ENCODE measurements at regions not wholly inside any gene's neighbourhood (a gene's known extent, or its start where the extent isn't known, plus 50 kb on each side); places are given as distances from the start of the nearest gene placed in this dataset.
A peak's percentile ranks its signal among the peaks of the same experiment; 100 is the strongest.

DNA sequence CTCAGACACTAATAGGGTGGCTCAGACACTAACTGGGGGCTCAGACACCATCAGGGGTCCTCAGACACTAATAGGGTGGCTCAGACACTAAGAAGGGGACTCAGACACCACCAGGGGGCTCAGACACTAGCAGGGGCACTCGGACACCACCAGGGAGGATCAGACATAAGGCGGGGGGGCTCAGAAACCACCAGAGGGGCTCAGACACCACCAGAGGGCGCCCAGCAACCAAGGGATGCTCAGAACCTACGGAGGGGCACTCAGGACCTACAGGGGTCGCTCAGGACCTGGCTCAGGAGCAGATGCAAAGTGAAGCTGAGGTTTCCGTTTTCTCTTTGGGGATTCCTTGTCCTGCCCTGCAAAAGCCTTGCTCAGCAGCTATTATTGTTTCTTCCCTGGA lies 448.5 kb downstream of the TMEM121 start:
- TF ChIP-seq YY1 (IDR thresholded peaks at IDR 0.05) (no peak), GABPA (IDR thresholded peaks at IDR 0.05 in 1 of 2, conservative IDR thresholded peaks at IDR 0.05 in 1 of 2) (no peak), TAF1 (conservative IDR thresholded peaks at IDR 0.05) (no peak), HNF4G (IDR thresholded peaks at IDR 0.05) (no peak), RAD21 (IDR thresholded peaks at IDR 0.05) (peak; percentile 13 to 24), RXRA (IDR thresholded peaks at IDR 0.05) (no peak)
- TF ChIP-seq, protein P1, sequence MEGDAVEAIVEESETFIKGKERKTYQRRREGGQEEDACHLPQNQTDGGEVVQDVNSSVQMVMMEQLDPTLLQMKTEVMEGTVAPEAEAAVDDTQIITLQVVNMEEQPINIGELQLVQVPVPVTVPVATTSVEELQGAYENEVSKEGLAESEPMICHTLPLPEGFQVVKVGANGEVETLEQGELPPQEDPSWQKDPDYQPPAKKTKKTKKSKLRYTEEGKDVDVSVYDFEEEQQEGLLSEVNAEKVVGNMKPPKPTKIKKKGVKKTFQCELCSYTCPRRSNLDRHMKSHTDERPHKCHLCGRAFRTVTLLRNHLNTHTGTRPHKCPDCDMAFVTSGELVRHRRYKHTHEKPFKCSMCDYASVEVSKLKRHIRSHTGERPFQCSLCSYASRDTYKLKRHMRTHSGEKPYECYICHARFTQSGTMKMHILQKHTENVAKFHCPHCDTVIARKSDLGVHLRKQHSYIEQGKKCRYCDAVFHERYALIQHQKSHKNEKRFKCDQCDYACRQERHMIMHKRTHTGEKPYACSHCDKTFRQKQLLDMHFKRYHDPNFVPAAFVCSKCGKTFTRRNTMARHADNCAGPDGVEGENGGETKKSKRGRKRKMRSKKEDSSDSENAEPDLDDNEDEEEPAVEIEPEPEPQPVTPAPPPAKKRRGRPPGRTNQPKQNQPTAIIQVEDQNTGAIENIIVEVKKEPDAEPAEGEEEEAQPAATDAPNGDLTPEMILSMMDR (IDR thresholded peaks at IDR 0.05; ENCODE audit: low read depth, low read length, missing input control), result no peak
- TF ChIP-seq, protein P2, sequence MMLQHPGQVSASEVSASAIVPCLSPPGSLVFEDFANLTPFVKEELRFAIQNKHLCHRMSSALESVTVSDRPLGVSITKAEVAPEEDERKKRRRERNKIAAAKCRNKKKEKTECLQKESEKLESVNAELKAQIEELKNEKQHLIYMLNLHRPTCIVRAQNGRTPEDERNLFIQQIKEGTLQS (IDR thresholded peaks at IDR 0.05), result no peak
